Body of pancreas (tissue), 4 donors: ENCODE measurements at regions not wholly inside any gene's neighbourhood (a gene's known extent, or its start where the extent isn't known, plus 50 kb on each side); places are given as distances from the start of the nearest gene placed in this dataset.

Experiments used
- POLR2A ChIP-seq, 3 donors: fragments of 450-650 bp; IDR thresholded peaks; one replicate each; pipeline ENCODE4 v1.6.1; 2016; ENCODE audit warnings: antibody characterized with exemption in 3 of 3, mild to moderate bottlenecking in 2 of 3
- TF ChIP-seq, protein P1 (sequence below), 7 experiments: fragments of 450-650 bp in 4 of 7; fragments of 200-600 bp in 3 of 7; sonication (generic) in 3 of 7; IDR thresholded peaks; one replicate each; pipeline ENCODE4 v1.5.1; 2016 to 2019; ENCODE audit warnings: antibody characterized with exemption in 7 of 7

DNA sequence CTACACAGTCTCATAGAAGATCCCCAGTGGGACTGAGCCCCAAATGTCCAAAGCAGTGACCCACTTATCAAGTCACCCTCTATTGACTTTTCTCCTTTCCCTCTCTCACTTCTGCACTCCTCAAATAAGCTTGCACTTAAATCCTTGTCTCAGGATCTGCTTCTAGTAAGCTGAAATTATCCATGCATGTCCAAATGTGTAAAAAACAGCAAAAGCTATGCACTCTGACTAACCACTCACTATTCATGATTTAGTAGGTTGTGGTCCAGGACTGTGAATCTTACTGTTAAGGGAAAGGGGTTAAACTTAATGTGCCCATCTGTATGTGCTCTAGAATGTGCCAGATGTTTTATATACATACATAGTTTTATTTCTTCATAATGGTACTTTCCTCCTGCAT, 115.4 kb downstream of the SCG2 start:
- TF ChIP-seq POLR2A (IDR thresholded peaks at IDR 0.05), result no peak
- TF ChIP-seq, protein P1, sequence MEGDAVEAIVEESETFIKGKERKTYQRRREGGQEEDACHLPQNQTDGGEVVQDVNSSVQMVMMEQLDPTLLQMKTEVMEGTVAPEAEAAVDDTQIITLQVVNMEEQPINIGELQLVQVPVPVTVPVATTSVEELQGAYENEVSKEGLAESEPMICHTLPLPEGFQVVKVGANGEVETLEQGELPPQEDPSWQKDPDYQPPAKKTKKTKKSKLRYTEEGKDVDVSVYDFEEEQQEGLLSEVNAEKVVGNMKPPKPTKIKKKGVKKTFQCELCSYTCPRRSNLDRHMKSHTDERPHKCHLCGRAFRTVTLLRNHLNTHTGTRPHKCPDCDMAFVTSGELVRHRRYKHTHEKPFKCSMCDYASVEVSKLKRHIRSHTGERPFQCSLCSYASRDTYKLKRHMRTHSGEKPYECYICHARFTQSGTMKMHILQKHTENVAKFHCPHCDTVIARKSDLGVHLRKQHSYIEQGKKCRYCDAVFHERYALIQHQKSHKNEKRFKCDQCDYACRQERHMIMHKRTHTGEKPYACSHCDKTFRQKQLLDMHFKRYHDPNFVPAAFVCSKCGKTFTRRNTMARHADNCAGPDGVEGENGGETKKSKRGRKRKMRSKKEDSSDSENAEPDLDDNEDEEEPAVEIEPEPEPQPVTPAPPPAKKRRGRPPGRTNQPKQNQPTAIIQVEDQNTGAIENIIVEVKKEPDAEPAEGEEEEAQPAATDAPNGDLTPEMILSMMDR (IDR thresholded peaks at IDR 0.05), result no peak
